ENCODE measurements at regions not wholly inside any gene's neighbourhood (a gene's known extent, or its start where the extent isn't known, plus 50 kb on each side); places are given as distances from the start of the nearest gene placed in this dataset.
A peak's percentile ranks its signal among the peaks of the same experiment; 100 is the strongest.

DNA sequence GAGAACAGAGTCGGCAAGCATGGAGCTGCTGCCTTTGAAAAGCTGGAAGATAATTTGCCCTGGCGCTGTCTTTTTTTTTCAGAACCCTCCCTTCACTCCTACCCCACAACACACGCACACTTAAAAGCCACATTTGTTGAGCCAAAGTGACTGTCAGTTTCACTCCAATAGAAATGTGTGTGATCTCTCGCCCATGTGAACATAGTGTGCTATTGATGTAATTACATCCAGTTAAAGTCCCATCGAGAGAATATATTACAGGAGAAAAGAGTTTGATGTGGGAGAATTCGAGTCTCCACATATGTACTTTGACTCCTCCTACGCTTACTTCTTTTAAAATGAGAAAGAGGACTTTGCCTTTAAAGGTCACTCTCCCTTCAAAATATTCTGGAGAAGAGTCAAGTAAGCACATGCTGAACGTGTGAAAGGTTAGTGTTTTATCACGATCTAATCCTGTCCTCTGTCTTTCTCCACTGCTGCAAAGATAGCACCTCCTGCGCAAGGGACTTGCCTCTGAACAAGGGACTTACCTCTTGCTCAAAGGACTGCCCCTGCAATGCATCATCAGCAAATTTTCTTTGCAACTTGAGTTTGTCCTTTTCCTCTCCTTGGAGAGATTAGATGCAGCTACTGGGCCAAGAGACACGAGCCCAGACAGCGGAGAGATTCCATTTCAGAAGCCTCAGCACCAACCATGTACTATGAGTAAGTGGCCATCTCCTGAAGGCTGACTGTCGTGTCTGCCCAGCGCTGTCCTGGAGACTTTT is 613.9 kb downstream of the PTPRU start:
- H3K36me3 ChIP-seq (ENCODE audit: control insufficient read depth in 4 of 4, insufficient read depth in 4 of 4, low read length in 4 of 4): no peaks in the 10 kb centered on the region
- ATAC-seq (ENCODE audit: insufficient read depth, low FRiP score): no peak
- H3K27ac ChIP-seq (ENCODE audit: low read depth in 1 of 2, low read length in 1 of 2): no peak overlapping the region
- no peak for DNase-seq
- no peak overlapping the region for H3K4me3 ChIP-seq
- H3K27me3 ChIP-seq (ENCODE audit: control insufficient read depth in 3 of 3, insufficient read depth in 3 of 3, low read length in 2 of 3): peaks cover 0 to 4% (median 2%) of the 10 kb centered on the region in 3 donors
- 69 to 79% methylated on average over 14 of the region's 14 CpGs for WGBS, 2 donors
- TF ChIP-seq CTCF (IDR thresholded peaks at IDR 0.05; ENCODE audit: control extremely low read depth, extremely low read depth): no peak
- H3K9me3 ChIP-seq (ENCODE audit: control insufficient read depth in 4 of 4, insufficient read depth in 3 of 4, low read length in 3 of 4): peaks cover 0 to 4% (median 0%) of the 10 kb centered on the region in 4 donors
- H3K4me1 ChIP-seq (ENCODE audit: control insufficient read depth in 5 of 5, insufficient read depth in 5 of 5, low read length in 5 of 5): peaks cover 0 to 2% (median 0%) of the 10 kb centered on the region in 5 donors
- H3K9ac ChIP-seq (ENCODE audit: insufficient read depth in 1 of 2, low read length in 2 of 2): no peak overlapping the region

- Histone ChIP-seq H3K9me3 (ENCODE audit: control insufficient read depth in 4 of 4, insufficient read depth in 3 of 4, low read length in 3 of 4) (peaks cover 0 to 4% (median 0%) of the 10 kb centered on the region in 4 donors), H3K27ac (ENCODE audit: low read depth in 1 of 2, low read length in 1 of 2) (no peak overlapping the region), H3K36me3 (ENCODE audit: control insufficient read depth in 4 of 4, insufficient read depth in 4 of 4, low read length in 4 of 4) (no peaks in the 10 kb centered on the region), H3K4me1 (ENCODE audit: control insufficient read depth in 5 of 5, insufficient read depth in 5 of 5, low read length in 5 of 5) (no peaks in the 10 kb centered on the region), H3K4me3 (no peak overlapping the region), H3K27me3 (ENCODE audit: control insufficient read depth in 3 of 3, insufficient read depth in 3 of 3, low read length in 2 of 3) (peaks cover 0 to 4% (median 2%) of the 10 kb centered on the region in 3 donors), H3K9ac (ENCODE audit: insufficient read depth in 1 of 2, low read length in 2 of 2) (no peak overlapping the region)
- DNase-seq: peak in 2 of 3 donors; percentile 15 to 18
- 66 to 67% methylated on average over 10 of the region's 10 CpGs for WGBS, 2 donors
- ATAC-seq (ENCODE audit: insufficient read depth, low FRiP score): no peak
- no peak for TF ChIP-seq CTCF (IDR thresholded peaks at IDR 0.05; ENCODE audit: control extremely low read depth, extremely low read depth)
Measured at GRCh38 chr1:29849038-29849750, 612.9 kb downstream of the PTPRU start.

GRCh38 chr1:29845910-29846309 is 609.6 kb downstream of the PTPRU start:
- Histone ChIP-seq H3K27me3 (ENCODE audit: control insufficient read depth in 3 of 3, insufficient read depth in 3 of 3, low read length in 2 of 3) (peaks cover 0 to 5% (median 2%) of the 10 kb centered on the region in 3 donors), H3K9ac (ENCODE audit: insufficient read depth in 1 of 2, low read length in 2 of 2) (no peak overlapping the region), H3K4me3 (no peak overlapping the region), H3K36me3 (ENCODE audit: control insufficient read depth in 4 of 4, insufficient read depth in 4 of 4, low read length in 4 of 4) (no peaks in the 10 kb centered on the region), H3K9me3 (ENCODE audit: control insufficient read depth in 4 of 4, insufficient read depth in 3 of 4, low read length in 3 of 4) (peaks cover 0 to 19% (median 6%) of the 10 kb centered on the region in 4 donors), H3K4me1 (ENCODE audit: control insufficient read depth in 5 of 5, insufficient read depth in 5 of 5, low read length in 5 of 5) (no peaks in the 10 kb centered on the region), H3K27ac (ENCODE audit: low read depth in 1 of 2, low read length in 1 of 2) (no peak overlapping the region)
- ATAC-seq (ENCODE audit: insufficient read depth, low FRiP score): no peak
- 40 to 54% methylated on average over 12 of the region's 12 CpGs for WGBS, 2 donors
- no peak for DNase-seq
- TF ChIP-seq CTCF (IDR thresholded peaks at IDR 0.05; ENCODE audit: control extremely low read depth, extremely low read depth): no peak
